Left lung (tissue), 4 donors: ENCODE measurements at regions not wholly inside any gene's neighbourhood (a gene's known extent, or its start where the extent isn't known, plus 50 kb on each side); places are given as distances from the start of the nearest gene placed in this dataset.
A peak's percentile ranks its signal among the peaks of the same experiment; 100 is the strongest.

Experiments used
- ATAC-seq: fragments of 200-7000 bp; cut with Tn5 transposase; one replicate; pipeline ENCODE4 v1.9.1; 2020; ENCODE audit warnings: moderate library complexity
- DNase-seq, 4 donors: peaks; one replicate each; pipeline ENCODE4 v3.0.0-alpha.2; 2013 to 2020
- H3K27ac ChIP-seq, 2 donors: fragments of 200-600 bp; sonication (generic) in 1 of 2; one replicate each; pipeline versions ENCODE4 v1.5.0 to v1.8.0; 2020 to 2021
- H3K27me3 ChIP-seq, 2 donors: fragments of 200-600 bp; sonication (generic) in 1 of 2; one replicate each; pipeline versions ENCODE4 v1.5.0 to v1.8.0; 2020 to 2021
- H3K36me3 ChIP-seq, 2 donors: fragments of 200-600 bp; sonication (generic) in 1 of 2; one replicate each; pipeline versions ENCODE4 v1.5.0 to v1.8.0; 2020 to 2021
- H3K4me1 ChIP-seq, 2 donors: fragments of 200-600 bp; one replicate each; pipeline ENCODE4 v1.8.0; 2021
- H3K4me3 ChIP-seq, 2 donors: fragments of 200-600 bp; sonication (generic) in 1 of 2; one replicate each; pipeline versions ENCODE4 v1.5.0 to v1.8.0; 2020 to 2021; ENCODE audit warnings: mild to moderate bottlenecking in 1 of 2
- H3K9me3 ChIP-seq, 2 donors: fragments of 200-600 bp; sonication (generic) in 1 of 2; one replicate each; pipeline versions ENCODE4 v1.5.0 to v1.8.0; 2020 to 2021
- CTCF ChIP-seq, 2 donors: fragments of 200-600 bp; sonication (generic) in 1 of 2; IDR thresholded peaks; one replicate each; pipeline versions ENCODE4 v1.5.0 to v1.8.0; 2021; ENCODE audit warnings: antibody characterized with exemption in 2 of 2
- intact Hi-C, 2 donors: fragments of 100-400 bp; cut with DNase I; formaldehyde crosslinking; loops; one replicate each; pipeline versions ENCODE4 v1.11.2 to v1.14.2; 2022
- donor health status: DM: no; HTN: yes; CAD: no.
- donor health status: DM: no; HTN: no; CAD: no.

DNA sequence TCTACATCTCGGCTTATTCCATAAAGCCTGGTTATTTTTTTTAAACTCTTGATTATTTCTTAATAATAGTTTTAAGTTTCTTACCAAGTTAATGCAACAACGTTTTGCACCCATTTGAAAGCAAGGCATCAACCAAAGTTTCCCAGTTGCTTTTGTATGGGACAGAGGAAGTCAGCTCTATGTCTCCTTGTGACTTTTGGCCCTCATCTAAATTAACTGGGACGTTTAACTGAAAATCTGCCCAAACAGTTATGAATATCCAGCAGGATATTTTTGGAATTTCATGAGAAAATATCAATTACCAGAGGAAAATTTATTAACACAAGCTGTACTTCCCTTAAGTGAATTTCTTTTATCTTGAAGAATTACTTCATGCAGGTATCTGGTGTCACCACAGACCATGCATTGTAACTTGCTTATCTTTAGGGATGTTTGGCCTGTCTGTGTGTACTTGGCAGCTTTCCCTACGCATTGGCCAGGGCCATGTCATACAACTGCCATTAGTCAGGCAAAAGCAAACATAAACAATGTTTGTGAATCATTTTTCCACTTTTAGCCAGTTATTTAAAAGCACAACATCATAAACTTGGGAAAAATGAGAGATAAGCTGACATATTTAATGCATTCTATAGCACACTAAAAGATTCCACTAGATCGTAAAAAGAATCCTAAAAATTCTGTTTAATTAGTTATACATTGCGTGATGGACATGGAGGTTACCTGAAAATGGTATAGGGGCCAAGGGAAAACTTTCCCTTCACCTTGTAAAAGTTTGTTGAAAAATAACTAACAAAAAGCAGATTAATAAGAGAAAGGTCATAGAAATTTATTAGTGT, 101.4 kb upstream of the PDE5A start:
- Histone ChIP-seq H3K36me3 (no peaks in the 10 kb centered on the region), H3K27me3 (no peaks in the 10 kb centered on the region), H3K27ac (peak overlapping the region in 1 of 2 donors; percentile 42), H3K4me3 (no peak overlapping the region), H3K4me1 (peaks cover 4 to 14% of the 10 kb centered on the region in 2 donors), H3K9me3 (no peaks in the 10 kb centered on the region)
- no peak for TF ChIP-seq CTCF (IDR thresholded peaks at IDR 0.05)
- intact Hi-C loops, result no loop called here
- peak in 1 of 4 donors; percentile 39 for DNase-seq
- ATAC-seq, result peak; percentile 56

GRCh38 chr4:119728692-119729593, 100.3 kb upstream of the PDE5A start:
- Histone ChIP-seq H3K4me1 (peaks cover 4 to 14% of the 10 kb centered on the region in 2 donors), H3K9me3 (no peaks in the 10 kb centered on the region), H3K27ac (peak overlapping the region in 1 of 2 donors; percentile 42), H3K27me3 (no peaks in the 10 kb centered on the region), H3K4me3 (no peak overlapping the region), H3K36me3 (no peaks in the 10 kb centered on the region)
- DNase-seq (no peak), ATAC-seq (no peak)
- TF ChIP-seq CTCF (IDR thresholded peaks at IDR 0.05), result no peak
- intact Hi-C loops, result no loop called here

DNA sequence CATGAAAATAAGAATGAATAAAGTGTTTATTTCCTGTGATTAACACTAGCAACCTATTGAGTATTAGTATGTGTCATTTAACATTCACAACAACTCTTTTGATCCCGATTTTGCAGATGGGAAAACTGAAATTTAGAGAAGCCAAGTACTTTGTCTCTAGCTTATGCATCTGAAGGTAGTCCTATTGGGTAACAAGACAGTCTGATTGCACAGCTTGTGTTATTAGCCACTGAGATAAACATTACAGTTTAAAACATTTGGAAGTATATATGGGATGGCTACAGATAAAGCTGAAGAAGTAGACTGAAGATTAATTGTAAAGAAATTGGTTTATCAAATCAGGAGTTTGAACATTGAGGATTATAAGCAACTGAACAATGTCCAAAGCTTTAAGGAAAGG, 99.6 kb upstream of the PDE5A start:
- intact Hi-C loops, result no loop called here
- ATAC-seq, result no peak

GRCh38 chr4:119726505-119726904, 97.9 kb upstream of the PDE5A start:
- ATAC-seq, result no peak
- Histone ChIP-seq H3K36me3 (no peaks in the 10 kb centered on the region), H3K4me3 (no peak overlapping the region), H3K27ac (peak overlapping the region in 1 of 2 donors; percentile 31), H3K27me3 (no peaks in the 10 kb centered on the region), H3K4me1 (peaks cover 4 to 14% of the 10 kb centered on the region in 2 donors), H3K9me3 (no peaks in the 10 kb centered on the region)
- no peak for TF ChIP-seq CTCF (IDR thresholded peaks at IDR 0.05)
- DNase-seq, result no peak
- intact Hi-C loops, result no loop called here

More for the DNA sequence above, 99.6 kb upstream of the PDE5A start:
- peaks cover 4 to 14% of the 10 kb centered on the region in 2 donors for H3K4me1 ChIP-seq
- no peak overlapping the region for H3K27ac ChIP-seq
- H3K36me3 ChIP-seq, result no peaks in the 10 kb centered on the region
- H3K27me3 ChIP-seq, result no peaks in the 10 kb centered on the region
- TF ChIP-seq CTCF (IDR thresholded peaks at IDR 0.05), result no peak
- no peaks in the 10 kb centered on the region for H3K9me3 ChIP-seq
- no peak for DNase-seq
- no peak overlapping the region for H3K4me3 ChIP-seq
